ENCODE measurements at regions not wholly inside any gene's neighbourhood (a gene's known extent, or its start where the extent isn't known, plus 50 kb on each side); places are given as distances from the start of the nearest gene placed in this dataset.
A peak's percentile ranks its signal among the peaks of the same experiment; 100 is the strongest.
"Not testable (repeated sequence)": the region's sequence is repeated elsewhere in the genome, so short reads cannot be mapped to it uniquely, and the experiment has no call there.

DNA sequence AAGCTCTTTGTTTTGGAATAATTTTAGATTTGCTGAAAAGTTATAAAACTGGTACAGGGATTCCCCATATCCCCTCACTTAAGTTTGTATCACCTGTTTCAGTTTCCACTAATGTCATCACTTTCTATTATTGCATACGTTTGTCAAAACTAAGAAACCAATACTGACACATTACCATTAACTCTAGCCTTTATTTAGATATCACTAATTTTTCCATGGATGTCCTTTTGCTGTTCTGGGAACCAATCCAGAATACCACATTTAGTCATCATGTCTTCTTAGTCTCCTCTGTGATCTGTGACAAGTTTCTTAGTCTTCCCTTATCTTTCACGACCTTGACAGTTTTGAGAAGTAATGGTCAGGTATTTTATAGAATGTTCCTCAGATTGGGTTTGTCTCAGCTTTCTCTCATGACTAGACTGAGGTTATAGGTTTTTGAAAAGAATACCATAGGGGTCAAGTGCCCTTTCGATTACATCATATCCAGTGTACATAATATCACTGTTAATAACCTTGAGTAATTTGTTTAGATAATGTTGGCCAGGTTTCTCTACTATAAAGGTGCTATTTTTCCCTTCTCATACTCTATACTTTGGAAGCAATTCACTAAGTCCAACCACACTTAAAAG lies 51.9 kb upstream of the NMUR2 start:
- in situ Hi-C loops (cut with HindIII; ENCODE audit: low pct_unique_long_range_greater_than_20kb, low sequenced_read_pairs): no loop called here
- no peak for DNase-seq (ENCODE audit: low read depth, low spot score)

DNA sequence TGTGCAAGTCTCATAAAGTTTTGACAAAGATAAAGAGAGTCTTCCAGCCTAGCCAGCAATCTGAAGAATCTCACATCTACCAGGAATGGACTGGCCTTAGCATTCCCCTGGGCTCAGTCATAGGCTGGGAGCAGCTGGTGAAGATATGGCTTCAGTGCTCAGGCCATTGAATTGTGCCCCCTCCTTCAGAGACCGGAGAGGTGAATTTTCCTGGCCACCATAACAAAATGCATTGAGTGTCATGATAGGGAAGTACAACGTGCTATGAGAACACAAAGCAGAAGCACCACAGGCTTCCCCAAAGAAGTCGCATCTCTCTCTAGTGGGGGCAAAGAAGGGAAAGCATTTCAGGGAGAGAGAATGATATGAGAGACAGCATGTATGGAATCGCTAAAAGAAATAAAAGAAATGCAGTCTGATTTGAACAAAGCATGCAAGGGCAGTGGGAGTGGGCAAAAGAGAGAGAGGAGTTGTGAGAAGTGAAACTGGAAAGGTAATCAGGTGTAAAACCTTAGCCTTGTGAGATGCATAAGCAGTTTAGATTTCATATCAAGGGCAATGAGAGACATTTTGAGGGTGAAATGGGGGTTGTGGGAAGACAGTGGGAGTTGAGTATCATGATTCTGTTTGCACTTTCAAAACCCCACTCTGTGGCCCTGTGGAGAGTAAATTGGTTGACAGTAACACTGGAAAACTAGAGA lies 57.1 kb upstream of the NMUR2 start:
- in situ Hi-C loops (cut with HindIII; ENCODE audit: low pct_unique_long_range_greater_than_20kb, low sequenced_read_pairs): no loop called here
- no peak for DNase-seq (ENCODE audit: low read depth, low spot score)

DNA sequence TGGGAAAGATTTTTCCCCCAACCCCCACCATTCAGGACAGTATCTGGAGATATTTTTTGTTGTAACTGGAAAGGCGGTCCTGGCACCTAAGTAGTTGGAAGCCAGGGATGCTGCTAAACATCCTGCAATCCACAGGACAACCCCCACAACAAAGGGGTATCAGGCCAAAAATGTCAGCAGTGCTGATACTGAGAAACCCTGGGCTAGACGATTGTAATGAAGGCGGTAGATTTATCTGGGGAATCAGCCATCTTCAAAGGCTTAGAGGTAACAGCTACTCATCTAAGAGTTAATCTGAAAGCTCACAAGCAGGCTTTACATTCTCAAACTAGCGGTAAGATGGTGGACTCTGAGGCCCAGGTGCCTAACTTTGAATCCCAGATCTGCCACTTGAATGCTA lies 59.0 kb upstream of the NMUR2 start:
- no peak for DNase-seq (ENCODE audit: low read depth, low spot score)
- in situ Hi-C loops (cut with HindIII; ENCODE audit: low pct_unique_long_range_greater_than_20kb, low sequenced_read_pairs): no loop called here

DNA sequence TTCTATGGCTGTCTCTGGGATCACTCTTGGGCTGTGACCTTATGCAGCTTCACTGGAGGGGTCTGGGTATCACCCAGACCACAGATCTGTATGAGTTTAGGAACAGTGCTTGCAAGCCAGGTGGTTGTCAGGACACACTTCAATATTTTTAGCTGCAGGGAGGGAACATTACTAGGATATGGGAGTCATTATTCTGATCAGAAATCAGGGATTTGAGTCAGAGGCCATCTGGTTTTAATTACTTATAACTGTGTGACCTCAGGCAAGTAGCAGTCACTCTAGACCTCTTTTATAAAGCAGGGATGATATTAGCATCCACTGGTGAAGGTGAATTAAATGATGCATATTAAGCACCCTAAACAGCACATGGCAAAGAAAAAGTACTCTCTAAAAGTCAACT lies 60.1 kb upstream of the NMUR2 start:
- in situ Hi-C loops (cut with HindIII; ENCODE audit: low pct_unique_long_range_greater_than_20kb, low sequenced_read_pairs): no loop called here
- no peak for DNase-seq (ENCODE audit: low read depth, low spot score)

DNA sequence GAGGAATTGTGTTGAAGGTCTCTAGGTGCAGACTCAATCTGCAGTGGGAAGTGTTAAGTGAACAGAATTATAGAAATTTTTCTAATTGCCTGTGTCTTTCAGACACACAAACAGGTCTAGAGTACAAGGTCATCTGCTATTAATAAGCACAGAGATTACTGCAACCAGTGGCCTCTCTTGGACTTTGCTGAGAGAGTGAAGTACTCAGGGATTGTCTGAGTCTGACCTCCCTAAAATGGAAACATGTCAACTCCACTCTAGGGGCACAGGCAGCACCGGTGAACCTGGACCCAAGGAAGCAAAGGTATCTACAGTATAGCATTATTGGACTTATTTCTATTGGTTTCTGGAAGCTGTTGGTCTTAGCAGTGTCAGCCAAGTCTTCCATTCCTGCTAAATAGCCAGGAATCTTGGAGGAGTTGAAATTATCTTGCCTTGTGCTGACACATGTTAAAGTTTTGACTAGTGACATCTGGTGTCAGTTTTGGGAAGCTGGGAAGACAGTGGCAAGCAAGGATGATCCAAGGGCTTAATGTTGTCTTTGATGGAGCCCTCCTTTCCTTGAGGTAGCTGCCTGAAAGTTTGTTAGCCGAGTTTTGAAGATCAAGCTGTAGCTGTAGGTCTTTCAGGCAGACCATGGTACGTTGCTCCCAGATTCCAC lies 61.1 kb upstream of the NMUR2 start:
- DNase-seq (ENCODE audit: low read depth, low spot score): no peak
- in situ Hi-C loops (cut with HindIII; ENCODE audit: low pct_unique_long_range_greater_than_20kb, low sequenced_read_pairs): no loop called here

DNA sequence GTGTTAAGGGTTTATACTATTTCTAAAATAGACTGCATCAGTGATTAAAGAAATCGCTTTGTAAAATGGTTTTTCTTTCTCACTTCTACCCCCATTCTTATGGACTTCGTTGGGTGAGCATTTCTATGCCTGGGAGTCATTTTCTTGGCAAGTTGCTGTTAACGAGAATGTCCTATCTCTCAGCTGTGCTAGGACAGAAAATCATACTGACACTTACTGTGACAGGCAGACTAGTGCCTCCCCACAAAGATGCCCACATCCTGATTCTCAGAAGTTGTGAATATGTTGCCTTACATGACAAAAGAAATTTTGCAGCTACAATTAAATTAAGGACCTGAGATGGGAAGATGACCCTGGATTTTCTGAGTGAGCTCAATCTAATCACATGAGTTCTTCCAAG lies 65.1 kb upstream of the NMUR2 start:
- DNase-seq (ENCODE audit: low read depth, low spot score): no peak
- in situ Hi-C loops (cut with HindIII; ENCODE audit: low pct_unique_long_range_greater_than_20kb, low sequenced_read_pairs): no loop called here

DNA sequence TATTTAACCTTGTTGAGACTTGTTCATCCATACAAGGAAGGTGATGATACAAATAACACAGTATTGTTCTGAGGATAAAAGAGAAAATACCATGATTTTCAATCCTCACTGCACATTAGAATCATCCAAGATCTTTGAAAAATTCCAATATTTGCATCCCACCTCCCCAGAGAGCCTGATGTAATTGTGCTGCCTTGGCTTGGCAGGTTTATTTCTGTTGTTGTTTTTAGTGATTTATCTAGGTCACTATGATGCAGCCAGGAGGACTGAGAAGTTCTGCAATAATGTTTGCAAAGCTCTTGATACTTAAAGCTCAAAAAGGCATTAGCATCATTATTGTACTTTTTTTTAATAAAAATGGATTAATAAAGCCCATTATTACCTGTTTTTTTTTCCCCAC lies 67.0 kb upstream of the NMUR2 start:
- no peak for DNase-seq (ENCODE audit: low read depth, low spot score)
- in situ Hi-C loops (cut with HindIII; ENCODE audit: low pct_unique_long_range_greater_than_20kb, low sequenced_read_pairs): no loop called here

DNA sequence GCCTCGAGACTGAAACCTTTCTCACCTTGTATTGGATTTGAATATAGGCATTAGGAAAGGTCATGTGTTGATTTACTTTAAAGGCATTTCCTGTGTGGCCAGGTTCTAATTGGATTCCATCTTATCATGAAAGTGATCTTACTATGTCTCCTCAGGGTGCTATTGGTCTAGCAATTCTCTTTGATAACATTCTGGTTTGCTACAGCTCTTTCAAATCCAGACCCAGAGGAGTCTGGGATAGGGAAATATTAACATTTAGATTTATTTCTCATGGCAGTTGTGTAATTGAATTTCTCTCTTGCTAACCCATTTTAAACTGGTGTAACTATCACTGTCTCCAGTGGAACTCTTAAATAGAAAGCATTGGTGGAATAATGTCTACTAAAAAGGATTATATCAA lies 69.9 kb upstream of the NMUR2 start:
- in situ Hi-C loops (cut with HindIII; ENCODE audit: low pct_unique_long_range_greater_than_20kb, low sequenced_read_pairs): no loop called here
- DNase-seq (ENCODE audit: low read depth, low spot score): no peak

DNA sequence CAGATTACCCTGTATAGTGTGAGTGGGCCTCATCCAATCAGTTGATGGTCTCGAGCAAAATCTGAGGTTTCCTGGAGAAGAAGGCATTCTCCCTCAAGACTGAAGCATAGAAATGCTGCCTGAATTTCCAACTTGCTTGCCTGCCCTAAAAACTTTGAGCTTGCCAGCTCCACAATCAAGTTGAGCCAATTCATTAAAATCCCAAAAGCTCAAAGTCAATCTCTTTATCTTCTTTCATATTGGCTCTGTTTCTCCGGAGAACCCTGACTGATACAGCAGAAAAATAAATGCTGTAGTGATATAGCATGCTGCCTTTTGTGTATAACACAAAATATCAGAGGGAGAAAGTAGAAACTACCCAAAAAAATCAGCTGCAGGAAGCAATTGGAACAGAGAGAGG lies 72.5 kb upstream of the NMUR2 start:
- in situ Hi-C loops (cut with HindIII; ENCODE audit: low pct_unique_long_range_greater_than_20kb, low sequenced_read_pairs): no loop called here
- no peak for DNase-seq (ENCODE audit: low read depth, low spot score)

DNA sequence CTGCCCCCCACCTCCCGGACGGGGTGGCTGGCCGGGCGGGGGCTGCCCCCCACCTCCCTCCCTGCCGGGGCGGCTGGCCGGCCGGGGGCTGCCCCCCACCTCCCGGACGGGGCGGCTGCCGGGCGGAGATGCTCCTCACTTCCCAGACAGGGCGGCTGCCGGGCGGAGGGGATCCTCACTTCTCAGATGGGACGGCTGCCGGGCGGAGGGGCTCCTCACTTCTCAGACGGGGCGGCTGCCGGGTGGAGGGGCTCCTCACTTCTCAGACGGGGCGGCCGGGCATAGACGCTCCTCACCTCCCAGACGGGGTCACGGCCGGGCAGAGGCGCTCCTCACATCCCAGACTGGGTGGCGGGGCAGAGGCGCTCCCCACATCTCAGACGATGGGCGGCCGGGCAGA lies 74.8 kb upstream of the NMUR2 start:
- DNase-seq (ENCODE audit: low read depth, low spot score); in situ Hi-C loops (cut with HindIII; ENCODE audit: low pct_unique_long_range_greater_than_20kb, low sequenced_read_pairs): not testable (repeated sequence)

DNA sequence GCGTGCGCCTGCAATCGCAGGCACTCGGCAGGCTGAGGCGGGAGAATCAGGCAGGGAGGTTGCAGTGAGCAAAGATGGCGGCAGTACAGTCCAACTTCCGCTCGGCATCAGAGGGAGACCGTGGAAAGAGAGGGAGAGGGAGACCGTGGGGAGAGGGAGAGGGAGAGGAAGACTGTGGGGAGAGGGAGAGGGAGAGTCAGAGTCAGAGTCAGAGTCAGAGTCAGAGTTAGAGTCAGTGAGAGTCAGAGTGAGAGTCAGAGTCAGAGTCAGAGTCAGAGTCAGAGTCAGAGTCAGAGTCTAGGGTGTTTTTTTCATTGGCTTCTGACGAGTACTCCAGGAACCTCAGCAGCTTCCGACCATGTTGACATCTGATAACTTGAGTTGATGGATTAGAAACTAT lies 75.6 kb upstream of the NMUR2 start:
- in situ Hi-C loops (cut with HindIII; ENCODE audit: low pct_unique_long_range_greater_than_20kb, low sequenced_read_pairs); DNase-seq (ENCODE audit: low read depth, low spot score): not testable (repeated sequence)

DNA sequence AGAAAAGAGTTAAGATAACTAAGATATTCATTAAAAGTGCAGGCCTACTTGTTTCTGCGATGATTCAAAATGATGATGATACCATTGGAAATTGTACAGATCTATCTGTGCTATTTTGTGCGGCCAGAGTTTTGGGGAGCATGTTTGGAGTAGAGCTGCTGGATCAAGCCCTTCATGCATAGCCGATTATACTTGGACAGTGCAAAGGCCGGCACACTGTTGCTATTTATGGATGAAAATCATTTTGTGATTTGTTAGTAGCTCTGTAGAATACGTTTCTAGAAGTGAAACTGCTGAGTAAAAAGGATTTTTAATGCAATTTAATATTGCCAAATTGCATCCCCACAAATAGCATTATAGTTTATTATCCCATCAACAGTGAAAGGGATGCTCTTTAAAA lies 82.1 kb upstream of the NMUR2 start:
- in situ Hi-C loops (cut with HindIII; ENCODE audit: low pct_unique_long_range_greater_than_20kb, low sequenced_read_pairs): no loop called here
- no peak for DNase-seq (ENCODE audit: low read depth, low spot score)

DNA sequence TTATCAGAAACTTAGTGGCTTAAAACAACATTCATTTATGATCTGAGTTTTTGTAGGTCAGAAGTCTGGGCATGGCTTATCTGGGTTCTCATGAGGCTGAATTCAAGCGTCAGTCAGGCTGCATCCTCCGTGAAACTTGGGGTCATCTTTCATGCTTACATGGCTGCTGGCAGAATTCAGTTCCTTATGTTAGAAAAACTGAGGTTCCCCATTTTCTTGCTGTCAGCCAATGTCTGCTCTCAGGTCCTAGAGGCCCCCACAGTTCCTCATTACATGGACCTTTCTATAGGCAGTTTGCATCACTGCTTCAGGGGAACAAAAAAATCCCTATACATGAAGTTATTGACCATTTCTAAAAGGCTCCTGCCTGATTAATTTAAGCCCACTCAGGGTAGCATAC lies 83.8 kb upstream of the NMUR2 start:
- no peak for DNase-seq (ENCODE audit: low read depth, low spot score)
- in situ Hi-C loops (cut with HindIII; ENCODE audit: low pct_unique_long_range_greater_than_20kb, low sequenced_read_pairs): no loop called here

DNA sequence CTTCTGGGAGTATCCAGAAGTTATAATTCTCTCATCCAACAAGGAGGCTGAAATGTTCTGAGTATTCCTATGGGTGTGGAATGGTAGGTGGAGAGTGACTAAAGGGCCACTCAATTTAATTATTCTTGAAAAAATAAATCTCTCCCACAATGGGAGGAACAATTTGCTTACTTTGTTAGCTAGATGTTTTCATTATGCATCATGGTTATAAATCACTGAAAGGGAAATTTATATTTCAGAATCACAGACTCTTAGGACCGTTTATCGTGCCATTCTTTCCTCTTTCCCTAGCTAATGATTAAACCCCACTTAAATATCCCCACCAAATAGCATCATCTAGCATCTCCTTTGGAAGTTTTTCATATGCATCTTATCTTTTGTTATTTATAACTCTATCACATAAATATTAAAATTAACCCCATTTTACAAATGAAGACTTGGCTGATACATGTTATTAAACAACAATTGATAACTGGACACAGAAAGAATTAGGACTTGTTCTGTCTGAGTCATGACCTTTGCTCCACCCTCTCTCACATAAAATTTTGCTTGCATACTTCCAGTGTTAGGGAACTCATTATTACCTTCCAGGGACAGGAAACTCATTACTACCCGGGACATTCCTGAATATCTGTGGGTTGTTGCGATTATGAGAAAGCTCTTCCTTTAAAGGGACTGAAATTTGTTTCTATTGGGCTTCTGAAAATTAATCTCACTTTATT lies 94.9 kb upstream of the NMUR2 start:
- DNase-seq (ENCODE audit: low read depth, low spot score): no peak
- in situ Hi-C loops (cut with HindIII; ENCODE audit: low pct_unique_long_range_greater_than_20kb, low sequenced_read_pairs): no loop called here

DNA sequence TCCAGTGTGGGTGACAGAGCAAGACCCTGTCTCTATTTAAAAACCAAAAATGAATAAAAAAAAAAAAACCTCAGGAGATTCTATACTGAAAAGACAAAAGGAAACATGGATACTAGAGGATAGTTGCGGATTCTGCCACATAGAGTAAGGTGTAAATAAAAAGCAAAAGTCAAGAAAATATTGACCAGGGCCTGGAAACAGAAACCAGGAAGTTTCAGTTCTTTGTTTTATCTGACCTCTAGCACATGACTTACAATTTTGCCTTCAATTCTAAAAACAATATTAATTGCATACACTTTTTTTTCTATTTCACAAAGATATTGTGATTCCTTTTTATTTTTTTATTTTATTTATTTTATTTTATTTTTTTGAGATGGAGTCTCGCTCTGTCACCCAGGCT lies 96.2 kb upstream of the NMUR2 start:
- no peak for DNase-seq (ENCODE audit: low read depth, low spot score)
- in situ Hi-C loops (cut with HindIII; ENCODE audit: low pct_unique_long_range_greater_than_20kb, low sequenced_read_pairs): no loop called here

DNA sequence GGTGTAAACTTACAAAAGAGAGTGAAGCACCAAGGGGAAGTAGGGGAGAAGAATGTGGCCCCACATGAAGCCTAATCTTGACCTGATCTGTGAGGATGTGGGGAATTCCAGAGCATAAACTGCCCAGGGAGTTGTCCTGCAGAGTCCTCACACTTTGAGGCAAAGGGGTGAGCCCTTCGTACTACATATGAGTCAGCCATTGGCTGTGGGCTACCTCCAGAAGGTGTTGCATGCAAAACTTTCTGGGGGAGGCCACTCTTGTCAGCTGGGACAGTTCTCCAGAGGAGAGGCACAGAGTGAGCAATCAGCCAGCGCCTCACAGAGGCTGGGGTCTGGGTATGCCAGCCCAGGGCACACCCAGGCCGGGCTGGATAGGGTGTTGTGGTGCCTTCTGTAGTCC lies 98.1 kb upstream of the NMUR2 start:
- in situ Hi-C loops (cut with HindIII; ENCODE audit: low pct_unique_long_range_greater_than_20kb, low sequenced_read_pairs): no loop called here
- no peak for DNase-seq (ENCODE audit: low read depth, low spot score)

DNA sequence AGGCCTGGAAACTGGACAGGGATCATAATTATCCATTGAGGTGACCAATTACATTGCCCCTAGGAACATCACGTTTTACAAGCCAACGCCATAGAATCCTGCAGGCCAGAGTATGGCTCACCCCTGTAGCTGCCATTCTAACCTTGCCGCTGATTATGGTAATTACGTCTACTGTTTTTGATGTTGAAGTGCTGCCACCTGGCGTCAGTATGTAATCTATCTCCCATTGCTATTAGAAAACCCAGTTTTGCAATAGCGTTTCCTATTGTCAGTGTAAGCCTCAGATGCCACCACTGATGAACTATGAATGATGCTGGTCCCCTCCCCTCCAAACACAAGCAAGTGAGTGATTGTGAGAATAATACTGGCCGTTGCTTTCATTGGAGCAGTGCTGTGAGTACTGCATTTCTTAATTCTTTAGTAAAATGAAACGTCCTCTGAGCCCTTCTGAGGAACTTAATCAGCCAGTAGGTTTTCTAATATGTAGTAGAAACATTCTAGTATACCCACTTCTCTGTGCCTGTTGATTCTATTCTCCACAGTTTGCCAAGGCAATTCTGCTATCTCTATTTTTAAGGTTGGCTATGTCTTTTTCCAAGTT lies 100.5 kb upstream of the NMUR2 start:
- in situ Hi-C loops (cut with HindIII; ENCODE audit: low pct_unique_long_range_greater_than_20kb, low sequenced_read_pairs): no loop called here
- peak; percentile 70 for DNase-seq (ENCODE audit: low read depth, low spot score)

DNA sequence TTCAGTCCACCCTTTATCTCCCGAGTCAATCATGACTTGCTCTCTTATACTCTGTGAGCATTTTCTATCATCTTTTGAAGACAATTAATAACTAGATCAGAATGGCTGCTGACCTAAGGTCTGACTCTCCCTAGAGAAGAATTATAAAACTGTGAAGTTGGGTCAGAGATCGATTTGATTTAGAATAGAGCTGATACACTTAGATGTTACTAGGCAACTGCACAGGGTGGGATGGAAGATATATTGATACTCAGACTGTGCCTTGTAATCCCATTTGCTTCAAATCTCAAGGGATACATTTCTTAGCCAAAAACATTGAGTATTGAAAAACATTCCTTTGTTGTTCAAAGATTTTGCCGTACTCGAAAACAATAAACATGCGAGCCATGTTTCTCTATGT lies 106.0 kb upstream of the NMUR2 start:
- no peak for DNase-seq (ENCODE audit: low read depth, low spot score)
- in situ Hi-C loops (cut with HindIII; ENCODE audit: low pct_unique_long_range_greater_than_20kb, low sequenced_read_pairs): no loop called here
